Left hindlimb (tissue), 1 donor: ENCODE measurements at regions not wholly inside any gene's neighbourhood (a gene's known extent, or its start where the extent isn't known, plus 50 kb on each side); places are given as distances from the start of the nearest gene placed in this dataset.

ENCODE experiments used
- DNase-seq: peaks from one replicate; pipeline ENCODE4 v3.0.0-alpha.2; 2018

DNA sequence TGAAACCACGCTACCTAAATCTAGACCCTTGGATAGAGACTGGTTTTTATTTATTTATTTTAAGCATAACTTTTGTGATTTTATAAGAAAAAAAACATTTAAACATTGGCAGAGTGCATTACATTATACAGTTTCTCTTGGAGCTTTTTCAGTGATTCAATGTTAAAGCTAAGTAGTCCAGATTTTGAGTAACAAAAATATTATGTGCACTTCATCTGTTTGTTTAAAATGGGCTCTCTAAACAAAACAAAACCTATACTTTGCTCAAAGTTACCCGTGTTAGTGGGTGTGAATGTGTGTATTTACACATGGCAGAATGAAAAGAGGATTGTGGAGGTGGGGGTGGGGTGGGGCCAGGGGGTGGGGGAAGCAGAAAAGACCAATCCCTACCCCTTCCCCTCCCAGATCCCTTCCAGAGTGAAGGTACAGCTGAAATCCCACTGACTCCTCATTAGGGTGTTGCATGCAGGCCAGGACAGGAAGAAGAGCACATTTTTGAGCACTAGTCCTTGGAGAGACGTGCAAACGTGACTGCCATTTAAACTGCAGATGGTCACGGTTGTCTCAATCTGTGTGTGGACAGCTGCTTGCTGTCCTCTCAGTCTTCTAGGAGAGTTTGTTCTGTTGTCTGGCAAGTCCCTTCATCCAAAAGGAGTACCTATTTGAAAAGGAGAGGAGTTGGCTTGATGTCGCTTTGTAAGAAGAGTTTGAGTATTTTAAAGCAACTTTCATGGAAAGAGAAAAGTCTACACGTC is 303.0 kb downstream of the ICOS start:
- no peak for DNase-seq

GRCh38 chr2:204240961-204241360 is 304.3 kb upstream of the PARD3B start:
- DNase-seq = no peak

DNA sequence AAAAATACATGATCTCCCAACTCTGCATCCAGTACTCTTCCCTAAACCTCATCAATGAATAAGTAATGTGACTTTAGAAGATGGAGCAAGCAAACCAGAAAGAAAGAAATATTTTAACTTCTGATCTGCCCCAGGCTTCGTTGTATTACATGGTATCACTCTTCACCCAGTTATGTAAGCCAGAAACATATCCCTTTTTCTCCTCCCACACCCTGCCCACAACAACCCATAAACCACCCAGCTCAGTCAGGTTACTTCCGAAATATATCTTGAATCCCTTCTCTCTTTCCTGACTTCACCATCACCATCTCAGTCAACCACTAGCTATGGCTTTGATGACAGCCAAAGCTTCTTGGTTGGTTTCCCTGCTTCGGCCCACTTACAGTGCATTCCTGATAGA is 295.8 kb upstream of the PARD3B start:
- no peak for DNase-seq

DNA sequence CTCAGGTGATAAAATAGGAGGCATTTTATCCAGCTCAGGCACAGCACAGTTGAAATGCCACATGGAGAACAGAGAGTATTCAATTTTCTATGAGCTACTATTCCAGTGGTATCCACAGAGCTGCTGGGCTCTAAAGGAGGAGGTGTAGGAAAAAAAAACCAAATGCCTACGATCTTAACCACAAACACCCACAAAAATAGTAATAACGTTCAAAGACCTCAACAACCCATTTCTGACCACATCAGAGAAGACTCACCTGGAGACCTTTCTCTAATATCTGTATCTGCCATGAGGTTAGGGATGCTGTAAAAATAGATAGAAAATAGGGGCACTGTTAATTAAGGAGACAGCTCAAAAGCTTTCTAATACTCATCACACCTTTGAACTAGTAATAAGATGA is 294.6 kb upstream of the PARD3B start:
- no peak for DNase-seq

DNA sequence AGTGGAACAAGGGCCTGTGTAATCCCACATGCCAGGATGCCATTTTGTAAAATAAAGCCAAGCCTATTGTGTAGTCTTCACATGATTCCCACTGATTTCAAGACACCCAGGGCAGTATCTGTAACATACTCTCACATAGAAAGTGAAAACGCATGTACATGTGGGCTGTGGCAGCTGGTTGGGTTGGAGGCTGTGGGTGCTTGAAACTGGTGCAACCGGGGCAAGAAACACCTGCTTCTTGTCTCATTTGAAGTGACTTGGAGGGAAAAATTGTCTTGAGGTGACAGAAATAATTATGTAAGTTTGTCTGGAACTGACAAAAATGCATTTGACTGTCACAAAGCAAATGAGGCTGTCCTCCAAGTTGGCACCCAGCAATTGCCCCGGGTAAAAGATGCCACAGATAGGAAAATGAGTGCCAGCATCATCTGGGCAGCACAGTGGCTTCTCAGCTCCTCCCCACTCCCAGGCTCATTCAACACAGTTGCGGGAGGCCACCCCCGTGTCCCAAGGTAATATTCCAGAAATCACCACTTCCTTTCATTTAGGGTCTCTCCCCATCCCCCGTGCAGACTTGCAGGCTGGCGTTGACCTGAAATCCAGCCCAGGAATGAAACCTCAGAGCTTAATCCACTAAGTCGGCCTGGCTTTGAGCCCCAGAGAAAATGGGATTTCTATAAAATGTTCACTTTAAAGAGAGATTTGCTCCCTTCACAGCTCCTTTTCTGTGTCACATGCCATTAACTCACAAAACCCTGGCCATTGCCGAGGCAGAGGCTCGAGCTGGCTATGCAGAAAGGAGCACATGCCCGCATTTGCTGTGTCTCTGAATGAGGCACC is 293.9 kb upstream of the PARD3B start:
- no peak for DNase-seq

DNA sequence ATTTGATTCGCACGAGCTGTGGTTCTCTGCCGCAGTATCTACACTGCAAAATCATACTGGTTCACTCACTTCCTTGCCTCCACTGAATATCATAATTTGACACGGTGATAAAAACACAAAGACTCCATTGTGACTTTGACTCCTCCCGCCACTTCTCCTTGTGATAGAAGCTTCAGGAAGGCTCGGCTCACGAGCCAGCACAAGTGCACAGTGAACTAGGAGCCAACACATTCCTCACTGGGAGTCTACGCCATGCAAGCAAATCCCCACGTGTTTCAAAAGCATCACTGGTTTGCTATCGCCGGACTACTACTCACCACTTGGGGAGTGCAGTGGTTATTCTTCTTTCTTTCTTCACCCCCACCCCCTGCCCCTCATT is 293.3 kb upstream of the PARD3B start:
- DNase-seq = no peak

GRCh38 chr2:204255071-204255470 is 290.2 kb upstream of the PARD3B start:
- DNase-seq = no peak

DNA sequence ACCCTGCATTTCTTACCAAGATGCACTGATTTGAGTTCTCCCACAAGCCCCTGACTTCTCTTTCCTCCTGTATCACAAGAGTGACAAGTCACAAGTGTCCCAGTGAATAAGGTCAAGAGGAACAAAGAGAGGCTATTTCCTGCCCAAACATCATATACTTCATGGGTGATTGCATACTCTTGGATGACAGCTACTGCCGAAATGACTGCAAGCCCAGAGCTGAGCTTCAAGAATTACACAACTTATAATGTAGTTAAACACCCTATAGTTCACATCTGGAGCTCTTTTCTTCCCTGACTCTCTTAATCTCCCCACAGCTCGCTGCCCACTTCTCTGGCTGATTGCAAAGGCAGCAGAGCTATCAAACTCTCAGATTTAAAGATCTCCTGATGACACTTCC is 289.7 kb upstream of the PARD3B start:
- DNase-seq = no peak

GRCh38 chr2:204257781-204258180 is 287.5 kb upstream of the PARD3B start:
- no peak for DNase-seq

- DNase-seq = no peak
These were observed 286.4 kb upstream of the PARD3B start for GRCh38 chr2:204258890-204259289.

DNA sequence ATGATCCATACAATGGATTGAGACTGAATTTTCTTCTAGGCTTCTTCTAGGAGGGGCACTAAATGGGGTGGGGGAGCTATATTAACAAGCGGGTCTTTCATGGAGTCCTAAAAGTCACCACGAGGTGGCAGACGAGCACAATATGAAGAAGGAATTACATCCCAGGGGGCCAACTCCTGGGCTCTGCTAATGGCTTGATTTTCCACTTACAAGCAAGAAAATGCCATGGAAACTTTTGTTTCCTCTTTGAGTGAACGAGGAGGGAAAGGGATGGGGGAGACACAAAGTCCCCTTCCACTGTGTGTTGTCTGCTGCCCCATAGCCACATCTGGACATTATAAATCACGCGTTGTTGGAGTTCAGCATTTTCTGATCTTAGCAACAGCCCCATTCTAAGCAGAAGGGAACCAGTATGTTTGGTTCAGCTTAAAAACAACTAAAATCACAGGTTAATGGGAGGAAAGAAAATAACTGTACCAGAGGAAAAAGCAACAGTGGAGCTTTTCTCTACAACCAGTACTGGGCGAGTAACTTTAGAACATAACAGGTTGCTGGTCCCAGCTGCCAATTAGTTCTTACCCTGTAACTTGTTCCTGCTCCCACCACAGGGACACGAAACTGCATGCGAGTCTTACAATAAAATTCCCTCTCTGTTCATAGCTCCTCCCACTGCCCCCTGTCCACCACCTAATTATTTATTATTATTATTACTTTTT is 285.0 kb upstream of the PARD3B start:
- peak; percentile 80 for DNase-seq

DNA sequence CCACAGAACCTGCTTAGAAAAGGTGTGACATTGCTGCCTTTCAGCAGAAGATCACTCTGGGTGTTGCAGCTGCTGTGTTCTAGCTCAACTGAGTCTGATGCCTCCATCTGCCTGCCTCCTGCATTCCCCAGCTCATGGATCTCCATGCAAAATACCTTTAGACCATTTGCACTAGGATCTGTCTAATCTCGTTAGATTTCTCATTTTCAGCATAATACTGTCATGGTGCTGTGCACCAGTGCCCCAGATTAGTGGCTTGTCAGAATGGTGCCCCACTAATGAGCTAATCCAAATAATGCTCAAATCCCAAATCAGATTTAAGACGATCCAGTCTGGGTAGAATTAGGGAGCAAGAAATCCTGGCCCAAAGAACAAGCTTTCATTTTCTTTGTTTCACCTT is 284.4 kb upstream of the PARD3B start:
- no peak for DNase-seq

DNA sequence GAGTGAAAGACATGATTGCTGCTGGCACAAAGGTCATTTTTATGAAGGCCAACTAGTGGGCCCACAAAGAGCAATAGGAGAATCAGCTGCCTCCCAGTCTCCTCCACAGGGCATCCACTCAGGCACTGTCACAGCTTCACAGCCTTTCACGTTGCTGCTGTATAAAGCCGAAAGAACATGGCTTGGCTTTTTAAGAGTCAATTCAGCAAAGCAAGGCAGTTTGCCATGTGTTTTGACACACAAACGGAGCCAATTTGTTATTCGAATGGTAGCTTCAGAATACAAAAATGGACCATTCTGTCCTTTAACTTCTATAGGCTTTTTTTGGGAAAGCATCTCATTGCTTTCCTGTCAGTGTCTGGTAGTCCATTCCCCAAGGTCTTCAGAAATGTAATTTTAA is 283.4 kb upstream of the PARD3B start:
- no peak for DNase-seq

DNA sequence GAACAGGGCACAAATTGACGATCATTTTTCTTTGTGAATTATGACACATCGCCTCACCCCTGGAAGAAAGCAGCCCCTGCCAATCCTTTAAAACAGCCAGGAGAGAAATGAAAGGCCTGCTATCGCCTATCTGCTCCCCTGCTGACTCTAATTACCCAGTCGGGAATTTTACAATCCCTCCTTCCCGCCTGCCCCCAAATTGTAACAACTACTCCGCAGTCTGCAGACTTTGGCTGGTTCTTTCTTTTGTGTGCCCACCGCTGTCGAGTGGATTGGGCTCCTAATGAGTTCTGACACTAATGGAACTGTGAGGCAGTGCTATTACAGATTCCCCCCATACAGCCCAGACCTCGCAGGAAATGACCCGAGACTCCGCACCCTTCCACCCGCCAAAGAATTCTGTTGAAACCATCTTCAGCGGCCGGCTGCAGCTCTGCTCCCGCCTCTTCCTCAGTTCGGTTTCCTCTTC is 281.2 kb upstream of the PARD3B start:
- no peak for DNase-seq

- DNase-seq = no peak
These were observed 280.6 kb upstream of the PARD3B start for GRCh38 chr2:204264621-204265140.

- no peak for DNase-seq
These were observed 279.5 kb upstream of the PARD3B start for GRCh38 chr2:204265681-204266181.

DNA sequence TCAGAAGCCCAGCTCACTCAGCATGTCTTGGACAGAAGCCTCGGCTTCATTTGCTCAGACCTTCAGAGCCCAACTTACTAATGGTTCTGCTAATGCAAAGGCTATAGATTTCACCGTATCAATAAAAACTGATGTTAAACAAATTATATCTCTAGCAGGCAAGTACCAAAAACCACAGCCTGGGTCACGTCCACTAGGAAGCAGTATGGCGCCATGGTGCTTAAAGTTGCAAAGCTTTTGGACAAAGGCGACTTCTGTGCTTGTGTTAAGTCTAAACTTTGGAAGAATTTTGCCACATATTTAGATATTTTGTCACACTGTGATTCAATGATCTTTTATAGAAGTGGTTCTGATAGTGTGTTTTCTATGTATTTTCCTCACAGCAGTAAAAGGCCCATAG is 276.8 kb upstream of the PARD3B start:
- DNase-seq = no peak

DNA sequence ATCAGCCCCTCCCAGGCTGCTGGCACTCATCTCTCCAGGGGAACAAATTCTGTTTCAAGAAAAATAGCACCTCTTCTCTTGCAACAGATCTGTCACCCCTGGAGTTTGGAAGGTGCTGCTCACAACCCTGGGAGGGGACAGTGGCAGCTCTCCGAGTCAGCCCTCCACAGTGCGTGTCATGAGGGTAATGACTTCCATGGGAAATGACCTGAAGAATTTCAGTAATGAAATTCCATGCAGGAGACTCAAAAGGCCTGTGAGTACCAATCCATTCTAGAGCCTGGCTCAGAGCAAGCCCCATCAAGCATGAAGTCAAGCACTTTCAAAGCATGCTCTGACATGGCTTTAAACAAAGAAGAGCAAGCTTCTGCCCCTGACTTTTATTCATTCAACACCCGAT is 276.3 kb upstream of the PARD3B start:
- no peak for DNase-seq

DNA sequence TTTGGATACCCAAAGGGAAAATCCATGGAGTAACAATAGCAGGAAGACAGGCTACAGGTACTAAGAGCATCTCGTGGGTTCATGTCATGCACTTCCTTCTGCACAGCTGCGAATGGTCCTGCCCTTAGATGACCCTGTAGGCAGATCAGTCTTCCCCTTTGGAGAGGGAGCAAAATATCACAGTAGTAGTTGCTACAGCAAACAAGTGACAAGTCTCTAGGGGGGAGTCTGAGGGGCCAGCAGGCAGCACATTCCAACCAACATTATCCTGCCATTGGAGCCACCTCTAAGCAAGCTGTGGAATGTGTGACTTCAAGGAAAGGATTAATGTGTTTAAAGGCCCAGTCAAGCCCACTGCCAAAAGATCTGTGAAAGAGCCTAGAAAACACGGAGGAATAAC is 273.2 kb upstream of the PARD3B start:
- DNase-seq = peak; percentile 33

GRCh38 chr2:204272610-204273287 is 272.5 kb upstream of the PARD3B start:
- no peak for DNase-seq

GRCh38 chr2:204274429-204274828 is 270.8 kb upstream of the PARD3B start:
- DNase-seq = no peak

DNA sequence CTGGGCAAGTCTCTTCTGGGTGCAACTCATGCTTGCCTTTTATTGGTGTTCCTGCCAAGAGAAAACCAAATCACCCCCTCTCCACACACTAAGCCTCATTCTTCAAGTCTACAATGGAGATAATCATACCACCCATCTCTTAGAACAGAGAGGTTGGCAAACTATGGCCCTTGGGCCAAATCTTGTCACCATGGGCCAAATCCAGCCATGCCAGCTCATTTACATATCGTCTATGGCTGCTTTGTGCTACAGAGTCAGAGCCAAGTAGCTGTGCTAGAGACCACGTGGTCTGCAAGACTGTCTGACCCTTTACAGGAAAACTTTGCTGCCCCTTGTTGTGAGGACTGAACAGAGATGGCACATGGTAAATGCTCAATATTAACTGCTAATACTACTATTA is 270.3 kb upstream of the PARD3B start:
- DNase-seq = no peak

DNA sequence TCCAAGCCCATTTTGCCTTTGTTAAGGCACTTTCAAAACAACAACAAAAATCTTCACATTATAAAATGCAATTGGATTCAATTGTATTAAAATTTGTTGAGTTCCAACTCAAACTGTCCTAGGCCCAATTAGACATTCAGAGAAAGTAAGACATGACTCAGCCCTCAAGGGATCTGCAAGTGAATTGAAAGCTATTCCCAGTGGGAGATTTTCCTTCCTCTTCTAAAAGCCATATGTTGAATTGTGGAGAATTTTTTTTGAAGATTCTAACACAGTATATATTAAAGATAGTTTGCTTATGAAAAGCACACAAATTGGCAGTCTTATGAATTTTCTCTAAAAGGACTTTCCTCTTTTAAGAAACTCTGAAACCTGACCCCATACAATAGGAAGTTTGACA is 268.0 kb upstream of the PARD3B start:
- DNase-seq = no peak
